DOHH2 (cell line): ENCODE measurements at regions not wholly inside any gene's neighbourhood (a gene's known extent, or its start where the extent isn't known, plus 50 kb on each side); places are given as distances from the start of the nearest gene placed in this dataset.

Experiments
- H3F3A ChIP-seq: fragments of 200-600 bp; sonication (generic), shearing (Covaris generic); 2 replicates; pipeline ENCODE4 v1.6.0; 2016; ENCODE audit warnings: antibody characterized with exemption, mild to moderate bottlenecking; ENCODE audit not compliant: control insufficient read depth, insufficient read depth
- H3K27ac ChIP-seq: fragments of 200-600 bp; sonication (generic); 2 replicates; pipeline ENCODE4 v1.5.1; 2014; ENCODE audit warnings: low read depth, mild to moderate bottlenecking, low read length, moderate library complexity
- H3K27me3 ChIP-seq: fragments of 200-600 bp; sonication (generic); 2 replicates; pipeline ENCODE4 v1.6.1; 2014; ENCODE audit warnings: mild to moderate bottlenecking, low read length, mixed read lengths; ENCODE audit not compliant: control insufficient read depth
- H3K36me3 ChIP-seq: fragments of 200-600 bp; sonication (generic); 2 replicates; pipeline ENCODE4 v1.6.1; 2014; ENCODE audit warnings: mild to moderate bottlenecking, low read length, moderate library complexity, mixed read lengths; ENCODE audit not compliant: control insufficient read depth
- H3K4me1 ChIP-seq: fragments of 200-600 bp; sonication (generic); 2 replicates; pipeline ENCODE4 v1.6.1; 2014; ENCODE audit warnings: mild to moderate bottlenecking, low read length, mixed read lengths; ENCODE audit not compliant: control insufficient read depth
- H3K4me2 ChIP-seq: fragments of 200-600 bp; sonication (generic); 2 replicates; pipeline ENCODE4 v1.6.0; 2014; ENCODE audit warnings: mild to moderate bottlenecking, low read length, moderate library complexity
- H3K4me3 ChIP-seq: fragments of 200-600 bp; sonication (generic); 2 replicates; pipeline ENCODE4 v1.5.1; 2014; ENCODE audit warnings: mild to moderate bottlenecking, low read length, mixed read lengths
- H3K79me2 ChIP-seq: fragments of 200-600 bp; sonication (generic); 2 replicates; pipeline ENCODE4 v1.6.1; 2014; ENCODE audit warnings: mild to moderate bottlenecking, low read length, mixed read lengths; ENCODE audit not compliant: control insufficient read depth
- H3K9me2 ChIP-seq: fragments of 200-600 bp; sonication (generic); replicated peaks from 2 replicates; pipeline ENCODE4 v1.6.1; 2014; ENCODE audit warnings: mild to moderate bottlenecking, low read length, mixed read lengths; ENCODE audit not compliant: control insufficient read depth
- H3K9me3 ChIP-seq: fragments of 200-600 bp; sonication (generic); 2 replicates; pipeline ENCODE4 v1.6.1; 2014; ENCODE audit warnings: antibody characterized with exemption, low read length, mixed read lengths; ENCODE audit not compliant: control insufficient read depth, insufficient read depth
- H4K20me1 ChIP-seq: fragments of 200-600 bp; sonication (generic); 2 replicates; pipeline ENCODE4 v1.6.0; 2014; ENCODE audit warnings: low read depth, mild to moderate bottlenecking, antibody characterized with exemption, low read length, moderate library complexity; ENCODE audit not compliant: control insufficient read depth, insufficient read depth
- CTCF ChIP-seq: fragments of 200-600 bp; sonication (generic); IDR thresholded peaks from one replicate; pipeline ENCODE4 v1.5.1; 2014; ENCODE audit warnings: antibody characterized with exemption, mild to moderate bottlenecking, low read depth, low read length; ENCODE audit not compliant: poor library complexity, severe bottlenecking
- EZH2phosphoT487 ChIP-seq: fragments of 200-600 bp; sonication (generic); IDR thresholded peaks from 2 replicates; pipeline ENCODE4 v1.6.1; 2017; ENCODE audit warnings: borderline replicate concordance, mild to moderate bottlenecking, antibody characterized with exemption, low read length, moderate library complexity, mixed read lengths

- Histone ChIP-seq H3K9me2 (no peaks in the 10 kb centered on the region), H3K4me2 (no peak overlapping the region), H4K20me1 (no peaks in the 10 kb centered on the region), H3K36me3 (no peaks in the 10 kb centered on the region), H3K27ac (no peak overlapping the region), H3F3A (no peaks in the 10 kb centered on the region), H3K79me2 (no peaks in the 10 kb centered on the region), H3K4me3 (no peak overlapping the region), H3K4me1 (no peaks in the 10 kb centered on the region), H3K9me3 (no peaks in the 10 kb centered on the region), H3K27me3 (no peaks in the 10 kb centered on the region)
- TF ChIP-seq EZH2phosphoT487 (no peak), CTCF (no peak)
These were observed 164.0 kb upstream of the SYT1 start for GRCh38 chr12:78700565-78700964.

GRCh38 chr12:78703820-78704525 is 160.6 kb upstream of the SYT1 start:
- Histone ChIP-seq H3K9me3 (no peaks in the 10 kb centered on the region), H4K20me1 (no peaks in the 10 kb centered on the region), H3K27me3 (no peaks in the 10 kb centered on the region), H3K79me2 (no peaks in the 10 kb centered on the region), H3K4me3 (no peak overlapping the region), H3K27ac (no peak overlapping the region), H3K4me2 (no peak overlapping the region), H3K9me2 (no peaks in the 10 kb centered on the region), H3F3A (no peaks in the 10 kb centered on the region), H3K4me1 (no peaks in the 10 kb centered on the region), H3K36me3 (no peaks in the 10 kb centered on the region)
- TF ChIP-seq EZH2phosphoT487 = no peak
- no peak for TF ChIP-seq CTCF

GRCh38 chr12:78711954-78712353 is 152.6 kb upstream of the SYT1 start:
- H3F3A ChIP-seq = no peaks in the 10 kb centered on the region
- no peaks in the 10 kb centered on the region for H3K9me3 ChIP-seq
- no peak overlapping the region for H3K4me2 ChIP-seq
- no peaks in the 10 kb centered on the region for H3K4me1 ChIP-seq
- TF ChIP-seq CTCF (no peak), EZH2phosphoT487 (no peak)
- no peaks in the 10 kb centered on the region for H4K20me1 ChIP-seq
- no peaks in the 10 kb centered on the region for H3K9me2 ChIP-seq
- no peaks in the 10 kb centered on the region for H3K36me3 ChIP-seq
- no peak overlapping the region for H3K27ac ChIP-seq
- no peaks in the 10 kb centered on the region for H3K27me3 ChIP-seq
- no peaks in the 10 kb centered on the region for H3K79me2 ChIP-seq
- no peak overlapping the region for H3K4me3 ChIP-seq
